H54 (cell line): ENCODE measurements at regions not wholly inside any gene's neighbourhood (a gene's known extent, or its start where the extent isn't known, plus 50 kb on each side); places are given as distances from the start of the nearest gene placed in this dataset.

Source experiments
- DNase-seq: peaks from one replicate; pipeline ENCODE4 v3.0.0; 2011; ENCODE audit warnings: low spot score, mixed read lengths; ENCODE audit not compliant: insufficient read length
- FAIRE-seq: peaks from 3 replicates; lab custom pipeline; 2011; peaks lifted over from hg19 to GRCh38; lab: Jason Lieb, UNC
- POLR2A ChIP-seq: IDR thresholded peaks from 2 replicates; pipeline ENCODE4 v1.6.1; 2011; ENCODE audit warnings: low read depth, mild to moderate bottlenecking, low read length

- FAIRE-seq (no peak), DNase-seq (no peak)
- TF ChIP-seq POLR2A: no peak
Measured at GRCh38 chr2:81181845-81182244, 877.3 kb upstream of the LRRTM1 start.

- FAIRE-seq (no peak), DNase-seq (no peak)
- no peak for TF ChIP-seq POLR2A
Measured at GRCh38 chr2:81171447-81171846, 866.9 kb upstream of the LRRTM1 start.

DNA sequence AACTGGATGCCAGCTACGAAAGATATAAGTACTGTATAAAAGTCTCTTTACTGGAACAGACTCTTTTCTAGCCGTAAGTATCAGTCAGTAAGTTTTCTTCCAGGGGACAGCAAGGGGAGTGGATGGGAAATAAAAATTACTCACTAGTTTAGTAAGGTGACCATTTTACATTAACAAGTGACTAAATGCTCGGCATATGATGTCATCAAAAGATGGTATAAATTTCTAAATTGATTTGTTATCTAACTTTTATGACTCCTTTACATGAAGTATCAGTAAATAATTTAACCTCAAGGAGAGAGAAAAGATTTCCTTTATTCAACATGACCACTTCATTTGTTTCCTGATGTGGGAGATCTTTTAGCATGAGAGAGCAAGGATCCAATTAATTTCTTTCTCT is 859.0 kb upstream of the LRRTM1 start:
- no peak for DNase-seq
- no peak for TF ChIP-seq POLR2A
- FAIRE-seq: no peak

DNA sequence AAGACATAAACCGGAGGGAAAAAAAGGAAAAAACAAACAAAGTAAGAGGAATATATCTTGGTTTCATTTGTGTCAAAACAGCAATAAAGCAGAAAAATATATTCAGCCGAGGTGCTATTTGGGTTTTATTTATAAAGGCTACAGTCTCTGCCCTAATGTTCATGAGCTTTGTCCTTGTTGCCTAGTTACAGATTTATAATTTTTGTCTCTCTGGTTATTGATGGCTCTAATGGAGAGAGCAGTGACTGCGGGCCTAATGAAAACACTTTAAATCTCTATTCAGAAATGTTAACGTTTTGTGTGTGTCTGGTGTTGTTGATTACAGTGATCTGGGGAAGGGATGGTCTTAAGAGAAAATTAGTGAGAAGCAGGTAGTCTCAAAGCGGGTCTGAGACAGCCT is 854.0 kb upstream of the LRRTM1 start:
- no peak for FAIRE-seq
- TF ChIP-seq POLR2A: no peak
- no peak for DNase-seq

DNA sequence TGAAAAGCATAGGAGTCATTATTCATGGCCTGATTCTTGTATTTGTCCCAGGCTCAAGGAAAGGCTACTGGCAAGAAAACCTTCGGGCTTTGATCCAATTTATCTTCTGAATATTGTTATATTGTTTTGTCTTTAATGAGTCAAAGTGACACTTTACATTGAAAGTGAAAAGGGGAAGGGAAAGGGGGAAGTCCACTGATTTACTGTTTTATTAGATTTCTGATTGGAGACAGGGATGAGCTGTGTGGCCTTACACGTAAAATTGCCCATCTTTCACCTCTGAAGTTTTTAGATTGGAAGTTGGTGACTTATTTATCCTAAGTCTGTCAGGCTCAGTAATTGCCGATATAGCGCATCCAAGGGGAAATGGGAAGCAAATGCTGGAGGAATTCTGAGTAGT is 843.8 kb upstream of the LRRTM1 start:
- TF ChIP-seq POLR2A: no peak
- FAIRE-seq: no peak
- DNase-seq: no peak

DNA sequence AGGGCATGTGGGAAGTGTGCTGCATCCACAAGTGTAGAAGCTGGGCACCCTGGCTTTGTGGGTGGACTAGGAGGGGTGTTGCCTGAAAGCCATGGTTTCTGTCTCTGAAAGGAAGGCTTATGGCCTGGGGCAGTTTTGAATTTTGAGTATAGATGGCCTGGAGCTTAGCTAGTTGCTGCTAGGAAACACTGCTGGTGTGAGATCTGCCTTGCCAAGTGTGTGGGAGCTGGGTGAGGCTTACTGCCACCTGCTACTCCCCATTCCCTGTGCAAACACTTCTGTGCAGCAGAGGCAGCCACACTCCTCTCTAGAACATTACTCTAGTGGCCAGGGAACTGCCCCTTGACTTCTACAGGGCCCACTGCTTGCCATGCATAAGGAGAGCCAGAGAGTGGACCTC is 831.7 kb upstream of the LRRTM1 start:
- DNase-seq (no peak), FAIRE-seq (no peak)
- TF ChIP-seq POLR2A: no peak

DNA sequence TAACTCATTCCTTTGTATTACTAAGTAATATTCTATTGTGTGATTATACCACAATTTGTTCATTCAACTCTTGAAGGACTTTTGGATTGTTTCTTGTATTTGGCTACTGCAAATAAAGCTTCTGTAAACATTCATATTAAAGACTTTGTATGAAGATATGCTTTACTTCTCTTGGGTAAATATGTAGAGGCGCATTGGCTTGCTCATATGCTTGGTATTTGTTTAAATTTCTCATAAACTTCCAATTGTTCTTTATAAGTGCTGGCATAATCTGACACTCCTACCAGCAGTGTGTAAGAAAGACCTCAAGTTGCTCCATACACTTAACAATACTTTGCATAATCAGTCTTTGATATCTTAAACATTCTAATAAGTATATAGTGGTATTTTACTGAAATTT is 792.8 kb upstream of the LRRTM1 start:
- DNase-seq: no peak

GRCh38 chr2:81093031-81093430 is 788.5 kb upstream of the LRRTM1 start:
- DNase-seq: no peak
- no peak for TF ChIP-seq POLR2A
- no peak for FAIRE-seq

More for the DNA sequence above, 792.8 kb upstream of the LRRTM1 start:
- no peak for TF ChIP-seq POLR2A
- FAIRE-seq: no peak

GRCh38 chr2:81087646-81088045 is 783.1 kb upstream of the LRRTM1 start:
- no peak for FAIRE-seq
- TF ChIP-seq POLR2A: no peak
- no peak for DNase-seq

- FAIRE-seq (no peak), DNase-seq (no peak)
- TF ChIP-seq POLR2A: no peak
Measured at GRCh38 chr2:81084101-81084500, 779.5 kb upstream of the LRRTM1 start.

GRCh38 chr2:81078631-81079030 is 774.1 kb upstream of the LRRTM1 start:
- FAIRE-seq: no peak

GRCh38 chr2:81078102-81078501 is 773.5 kb upstream of the LRRTM1 start:
- DNase-seq (no peak), FAIRE-seq (no peak)
- TF ChIP-seq POLR2A: no peak

More at GRCh38 chr2:81078631-81079030, 774.1 kb upstream of the LRRTM1 start:
- no peak for TF ChIP-seq POLR2A
- no peak for DNase-seq

GRCh38 chr2:81077396-81077795 is 772.8 kb upstream of the LRRTM1 start:
- TF ChIP-seq POLR2A: no peak
- DNase-seq (no peak), FAIRE-seq (no peak)

- DNase-seq: no peak
- FAIRE-seq: no peak
- no peak for TF ChIP-seq POLR2A
Measured at GRCh38 chr2:81073412-81073811, 768.9 kb upstream of the LRRTM1 start.

DNA sequence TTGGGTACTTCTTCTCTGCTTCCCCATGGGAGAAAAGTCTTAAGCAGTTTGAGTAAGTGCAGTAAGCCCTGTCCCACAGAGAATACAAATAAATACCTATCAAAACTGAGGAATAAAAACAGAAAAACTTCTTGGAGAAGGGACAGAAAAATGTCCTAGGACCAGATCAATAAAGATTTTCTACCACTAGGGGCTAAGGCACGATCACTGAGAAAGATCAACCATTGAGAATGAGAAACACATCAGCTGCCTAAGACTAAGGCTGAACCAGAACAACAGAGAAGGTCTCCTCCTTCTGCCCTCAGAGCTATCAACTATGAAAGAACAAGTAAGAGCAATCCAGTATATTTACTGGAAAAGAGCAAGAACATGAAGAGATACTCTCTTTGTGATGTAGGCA is 763.6 kb upstream of the LRRTM1 start:
- DNase-seq (no peak), FAIRE-seq (no peak)
- TF ChIP-seq POLR2A: no peak

DNA sequence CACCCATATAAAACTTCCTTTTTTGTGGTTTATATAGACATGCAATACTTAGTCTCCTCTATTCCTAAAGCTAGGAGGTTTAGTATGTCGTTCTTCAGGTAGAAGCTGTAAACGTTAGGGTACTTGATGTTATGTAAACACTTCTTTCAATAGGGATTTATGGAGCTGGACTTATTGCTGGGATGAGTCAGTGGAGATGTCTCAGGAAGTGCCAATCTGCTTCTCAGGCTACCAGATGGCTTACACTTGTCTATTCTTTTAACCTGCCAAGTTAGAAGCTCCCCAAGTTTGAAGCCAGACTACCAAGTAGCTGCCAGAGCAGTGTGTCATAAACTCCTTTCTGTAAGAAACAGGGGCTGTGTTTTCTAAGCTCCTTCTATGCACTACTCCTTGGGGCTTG is 756.5 kb upstream of the LRRTM1 start:
- no peak for TF ChIP-seq POLR2A
- DNase-seq: no peak
- no peak for FAIRE-seq

GRCh38 chr2:81050580-81051095 is 746.1 kb upstream of the LRRTM1 start:
- TF ChIP-seq POLR2A: no peak
- DNase-seq (no peak), FAIRE-seq (no peak)
